Hematopoietic multipotent progenitor cell treated with erythropoietin and hydrocortisone succinate and interleukin-3 and kit ligand, for 6 days (in vitro differentiated cells): ENCODE measurements at regions not wholly inside any gene's neighbourhood (a gene's known extent, or its start where the extent isn't known, plus 50 kb on each side); places are given as distances from the start of the nearest gene placed in this dataset.
"Not testable (repeated sequence)": the region's sequence is repeated elsewhere in the genome, so short reads cannot be mapped to it uniquely, and the experiment has no call there.

Experiments
- DNase-seq: peaks from one replicate; pipeline ENCODE4 v3.0.0-alpha.2; 2015

GRCh38 chr14:23863836-23864235, 89.7 kb upstream of the DHRS4 start:
- no peak for DNase-seq

GRCh38 chr14:23864259-23864658, 89.3 kb upstream of the DHRS4 start:
- no peak for DNase-seq

DNA sequence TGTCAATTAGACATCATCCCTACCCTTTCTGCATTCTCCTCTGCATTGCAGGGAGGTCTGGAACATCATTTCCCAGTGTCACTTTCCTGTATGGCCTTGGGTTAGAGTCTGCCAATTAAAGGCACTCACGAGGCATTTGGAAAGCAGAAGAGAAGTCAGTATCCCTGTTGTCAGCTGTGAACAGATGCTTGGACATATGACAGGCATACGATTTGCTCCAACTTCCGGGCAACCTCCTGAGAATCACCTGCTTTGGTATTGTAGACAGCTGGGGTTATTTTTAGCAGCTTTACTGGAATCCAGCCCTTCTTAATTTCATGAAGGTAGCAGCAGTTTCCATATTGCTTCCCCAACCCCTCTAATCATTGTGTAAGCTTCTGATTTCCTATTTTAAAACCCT, 88.7 kb upstream of the DHRS4 start:
- DNase-seq, result no peak

GRCh38 chr14:23865502-23865901, 88.1 kb upstream of the DHRS4 start:
- no peak for DNase-seq

GRCh38 chr14:23866269-23866668, 87.3 kb upstream of the DHRS4 start:
- no peak for DNase-seq

DNA sequence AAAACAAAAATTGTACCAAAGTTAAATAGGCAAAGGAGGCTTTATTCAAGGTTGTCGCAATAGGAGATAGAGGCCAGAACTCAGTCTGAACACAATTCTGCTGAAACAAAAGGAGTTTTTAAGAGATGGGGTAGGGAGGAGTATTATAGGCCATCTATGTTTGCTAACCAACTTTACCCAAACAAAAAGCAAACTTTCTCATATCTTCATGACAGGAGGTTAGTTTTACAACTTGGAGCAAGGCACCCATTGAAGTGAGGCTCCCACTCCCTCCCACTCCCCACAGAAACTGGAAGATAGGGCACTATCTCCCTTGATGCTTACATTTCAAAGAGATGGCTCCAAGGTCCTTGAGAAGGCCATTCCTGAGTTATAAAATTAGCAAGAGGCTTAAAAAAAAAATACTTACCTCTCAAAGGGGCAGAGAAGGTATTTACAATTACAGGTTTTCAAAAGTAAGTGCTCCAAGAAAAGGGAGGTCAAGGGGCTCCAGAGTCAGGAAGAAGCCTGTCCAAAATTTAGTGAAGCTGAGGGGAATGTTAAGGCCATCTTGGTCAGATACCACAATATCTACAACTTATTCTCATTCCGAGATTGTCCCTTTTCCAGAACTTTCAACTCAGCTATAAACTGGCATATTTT, 84.4 kb upstream of the DHRS4 start:
- no peak for DNase-seq

GRCh38 chr14:23876160-23876750, 77.3 kb upstream of the DHRS4 start:
- DNase-seq, result no peak

DNA sequence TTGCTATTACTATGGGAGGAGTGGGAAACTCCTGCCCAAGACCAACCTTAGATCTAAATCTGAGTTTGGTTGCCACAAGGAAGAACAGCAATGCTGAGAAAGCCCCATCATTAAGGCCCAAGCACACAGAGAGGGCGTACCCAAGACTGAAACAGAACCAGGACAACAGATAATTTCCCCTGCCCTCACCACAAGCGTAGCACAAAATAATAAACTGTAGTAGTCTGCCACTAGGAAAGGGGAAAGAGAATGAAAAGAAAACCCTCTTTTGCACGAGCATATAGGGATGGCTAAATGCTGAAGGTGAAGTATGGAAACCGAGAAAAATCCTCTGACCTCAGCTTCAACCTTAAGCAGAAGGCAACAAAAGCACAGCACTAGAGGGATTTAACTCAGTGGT, 76.5 kb upstream of the DHRS4 start:
- DNase-seq, result no peak

- DNase-seq, result no peak
These were observed 75.9 kb upstream of the DHRS4 start for GRCh38 chr14:23877538-23878180.

DNA sequence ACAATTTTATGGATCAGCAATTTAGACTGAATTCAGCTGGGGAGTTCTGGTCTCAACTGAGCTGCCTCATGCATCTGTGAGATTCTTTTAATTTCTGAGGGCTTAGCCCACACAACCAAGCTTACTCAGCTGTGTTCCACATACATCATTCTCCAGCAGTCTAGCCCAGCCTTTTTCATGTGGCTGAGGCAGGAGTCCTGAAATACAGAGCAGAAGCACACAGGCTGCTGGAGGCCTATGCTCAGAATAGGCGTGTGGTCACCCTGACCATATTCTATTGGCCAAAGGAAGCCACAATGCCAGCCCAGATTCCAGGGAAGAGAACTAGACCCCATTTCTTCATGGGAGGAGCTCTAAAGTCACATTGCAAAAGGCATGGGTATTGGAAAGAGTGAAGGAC, 72.3 kb upstream of the DHRS4 start:
- DNase-seq, result no peak

- no peak for DNase-seq
These were observed 69.7 kb upstream of the DHRS4 start for GRCh38 chr14:23883684-23884540.

- DNase-seq, result no peak
These were observed 69.0 kb upstream of the DHRS4 start for GRCh38 chr14:23884541-23884904.

- DNase-seq, result no peak
These were observed 66.0 kb upstream of the DHRS4 start for GRCh38 chr14:23887536-23887935.

- not testable (repeated sequence) for DNase-seq
These were observed 61.9 kb upstream of the DHRS4 start for GRCh38 chr14:23891717-23892116.

DNA sequence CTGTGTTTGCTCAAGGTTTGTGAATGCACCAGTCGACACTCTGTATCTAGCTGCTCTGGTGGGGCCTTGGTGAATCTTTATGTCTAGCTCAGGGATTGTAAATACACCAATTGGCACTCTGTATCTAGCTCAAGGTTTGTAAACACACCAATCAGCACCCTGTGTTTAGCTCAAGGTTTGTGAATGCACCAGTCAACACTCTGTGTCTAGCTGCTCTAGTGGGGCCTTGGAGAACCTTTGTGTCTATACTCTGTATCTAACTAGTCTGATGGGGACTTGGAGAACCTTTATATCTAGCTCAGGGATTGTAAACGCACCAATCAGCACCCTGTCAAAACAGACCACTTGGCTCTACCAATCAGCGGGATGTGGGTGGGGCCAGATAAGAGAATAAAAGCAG, 61.3 kb upstream of the DHRS4 start:
- DNase-seq, result not testable (repeated sequence)

DNA sequence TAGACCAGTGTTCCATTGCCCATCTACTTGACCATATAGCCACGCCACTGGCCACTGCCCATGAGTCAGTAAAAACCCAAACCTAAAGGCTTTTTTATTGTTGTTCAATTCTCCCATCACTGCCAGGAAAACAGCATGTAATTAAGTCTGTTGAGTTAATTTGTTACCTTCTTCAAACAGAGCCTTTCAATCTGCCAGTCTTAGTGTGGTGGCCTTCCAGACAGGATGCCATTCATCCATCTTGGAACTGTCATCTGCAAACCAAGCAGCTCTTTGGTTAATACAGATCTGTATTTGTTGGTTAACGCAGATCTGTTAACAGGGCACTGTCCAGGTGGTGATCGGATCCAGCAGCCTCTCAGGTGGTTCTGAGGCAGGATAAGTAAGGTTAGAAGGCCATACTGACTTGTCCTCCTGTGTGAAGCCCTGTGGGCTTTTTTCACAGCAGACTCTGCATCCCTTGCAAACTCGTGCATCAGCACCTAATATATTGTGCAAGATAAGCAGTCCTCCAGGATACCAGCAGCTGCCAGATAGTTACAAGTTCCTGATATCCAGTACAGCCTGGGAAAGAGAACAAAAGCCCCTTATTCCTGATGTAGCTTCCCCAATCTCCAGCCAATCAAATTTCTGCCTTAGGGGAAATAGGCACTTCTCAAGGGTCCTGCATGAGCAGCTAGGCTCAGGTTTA, 59.1 kb upstream of the DHRS4 start:
- no peak for DNase-seq

GRCh38 chr14:23895053-23895419, 58.5 kb upstream of the DHRS4 start:
- DNase-seq, result no peak

- DNase-seq, result peak; percentile 17
These were observed 58.1 kb upstream of the DHRS4 start for GRCh38 chr14:23895480-23895879.

- no peak for DNase-seq
These were observed 56.9 kb upstream of the DHRS4 start for GRCh38 chr14:23896609-23897153.

DNA sequence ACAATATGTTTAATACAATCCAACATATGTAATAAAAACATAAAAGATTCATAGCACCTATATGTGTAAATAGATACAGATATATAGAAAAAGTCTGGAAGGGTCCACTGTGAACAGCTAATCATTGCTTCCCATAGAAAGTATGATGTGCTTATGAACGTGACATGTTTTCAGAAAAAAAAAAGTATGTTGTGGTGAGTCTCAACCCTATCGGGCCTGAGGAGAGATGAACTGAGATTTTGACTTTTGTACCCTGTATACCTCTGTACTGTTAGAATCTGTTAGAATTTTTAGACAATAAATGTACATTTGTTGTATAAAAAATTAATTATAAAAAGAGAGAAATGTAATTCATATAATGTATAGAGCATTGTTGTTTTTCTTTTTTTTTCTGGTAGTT, 56.3 kb upstream of the DHRS4 start:
- not testable (repeated sequence) for DNase-seq

- not testable (repeated sequence) for DNase-seq
These were observed 55.2 kb upstream of the DHRS4 start for GRCh38 chr14:23898359-23898758.

GRCh38 chr14:23899788-23900187, 53.8 kb upstream of the DHRS4 start:
- DNase-seq, result no peak

- no peak for DNase-seq
These were observed 50.1 kb upstream of the DHRS4 start for GRCh38 chr14:23903442-23903841.
